HL-60 (cell line): ENCODE measurements at regions not wholly inside any gene's neighbourhood (a gene's known extent, or its start where the extent isn't known, plus 50 kb on each side); places are given as distances from the start of the nearest gene placed in this dataset.

ENCODE experiments used
- DNase-seq, 2 experiments: peaks; one replicate each; pipeline ENCODE4 v3.0.0-alpha.2; 2010 to 2020; ENCODE audit warnings: low read depth in 1 of 2, low spot score in 1 of 2
- H3K27ac ChIP-seq: fragments of 250-450 bp; sonication (Bioruptor Pico); replicated peaks from 2 replicates; pipeline ENCODE4 v1.5.1; 2020; ENCODE audit warnings: mild to moderate bottlenecking, moderate library complexity
- H3K27me3 ChIP-seq: fragments of 250-450 bp; sonication (Bioruptor Pico); 2 replicates; pipeline ENCODE4 v1.5.1; 2021; ENCODE audit warnings: mild to moderate bottlenecking, moderate library complexity; ENCODE audit not compliant: insufficient read depth, poor library complexity, severe bottlenecking
- H3K4me3 ChIP-seq: replicated peaks from 2 replicates; pipeline ENCODE4 v1.5.1; 2011; ENCODE audit warnings: mild to moderate bottlenecking, control low read depth, low read length; ENCODE audit not compliant: insufficient read depth
- GABPA ChIP-seq: IDR thresholded peaks from 2 replicates; pipeline ENCODE4 v1.6.1; 2012; ENCODE audit warnings: low read depth
- POLR2AphosphoS5 ChIP-seq: IDR thresholded peaks from 2 replicates; pipeline ENCODE4 v1.6.1; 2012; ENCODE audit warnings: low read depth
- SPI1 ChIP-seq: IDR thresholded peaks from 2 replicates; pipeline ENCODE4 v1.6.1; 2012; ENCODE audit warnings: low read depth, mild to moderate bottlenecking, borderline replicate concordance
- TF ChIP-seq, protein P1 (sequence below): IDR thresholded peaks from 2 replicates; pipeline ENCODE4 v1.6.1; 2012; ENCODE audit warnings: low read depth; ENCODE audit not compliant: insufficient replicate concordance
- TF ChIP-seq, protein P2 (sequence below): IDR thresholded peaks from one replicate; pipeline ENCODE4 v1.5.1; 2011; ENCODE audit warnings: low read length, control low read depth, inconsistent platforms; ENCODE audit not compliant: insufficient read depth

DNA sequence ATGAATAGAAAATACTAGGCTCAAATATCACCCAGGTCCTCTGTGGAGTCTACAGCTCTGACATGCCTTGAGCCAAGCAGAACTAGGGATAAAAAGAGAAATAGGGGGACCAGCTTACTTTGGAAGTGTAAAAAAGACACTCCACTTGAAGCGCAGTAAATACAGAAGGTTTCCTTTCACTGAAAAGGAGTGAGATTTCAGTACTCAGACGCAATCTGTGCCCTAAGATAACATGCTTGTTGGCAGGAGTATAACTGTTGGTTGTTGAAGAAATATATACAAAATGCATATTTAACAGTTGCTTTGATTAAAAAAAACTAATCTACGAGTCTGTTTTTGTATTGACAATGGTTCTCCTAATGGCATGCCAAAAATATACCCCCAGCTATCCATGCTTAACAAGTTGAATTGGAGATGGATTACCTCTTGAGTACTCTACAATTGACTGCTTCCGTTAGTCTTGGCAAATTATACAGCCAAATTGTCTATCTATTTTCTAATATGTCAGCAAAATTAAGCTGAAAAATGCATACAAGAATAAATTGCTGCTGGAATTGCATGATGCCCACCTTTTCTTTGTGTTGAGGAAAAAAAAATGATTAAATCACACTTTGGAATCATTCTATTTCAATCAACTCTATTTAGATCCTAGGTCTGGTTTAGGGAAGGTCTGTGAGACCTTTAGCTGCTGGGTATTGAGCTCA lies 91.6 kb downstream of the FAT3 start:
- Histone ChIP-seq H3K27ac (no peak overlapping the region), H3K27me3 (no peaks in the 10 kb centered on the region), H3K4me3 (no peak overlapping the region)
- no peak for DNase-seq
- TF ChIP-seq SPI1: no peak
- no peak for TF ChIP-seq POLR2AphosphoS5
- TF ChIP-seq, protein P1, sequence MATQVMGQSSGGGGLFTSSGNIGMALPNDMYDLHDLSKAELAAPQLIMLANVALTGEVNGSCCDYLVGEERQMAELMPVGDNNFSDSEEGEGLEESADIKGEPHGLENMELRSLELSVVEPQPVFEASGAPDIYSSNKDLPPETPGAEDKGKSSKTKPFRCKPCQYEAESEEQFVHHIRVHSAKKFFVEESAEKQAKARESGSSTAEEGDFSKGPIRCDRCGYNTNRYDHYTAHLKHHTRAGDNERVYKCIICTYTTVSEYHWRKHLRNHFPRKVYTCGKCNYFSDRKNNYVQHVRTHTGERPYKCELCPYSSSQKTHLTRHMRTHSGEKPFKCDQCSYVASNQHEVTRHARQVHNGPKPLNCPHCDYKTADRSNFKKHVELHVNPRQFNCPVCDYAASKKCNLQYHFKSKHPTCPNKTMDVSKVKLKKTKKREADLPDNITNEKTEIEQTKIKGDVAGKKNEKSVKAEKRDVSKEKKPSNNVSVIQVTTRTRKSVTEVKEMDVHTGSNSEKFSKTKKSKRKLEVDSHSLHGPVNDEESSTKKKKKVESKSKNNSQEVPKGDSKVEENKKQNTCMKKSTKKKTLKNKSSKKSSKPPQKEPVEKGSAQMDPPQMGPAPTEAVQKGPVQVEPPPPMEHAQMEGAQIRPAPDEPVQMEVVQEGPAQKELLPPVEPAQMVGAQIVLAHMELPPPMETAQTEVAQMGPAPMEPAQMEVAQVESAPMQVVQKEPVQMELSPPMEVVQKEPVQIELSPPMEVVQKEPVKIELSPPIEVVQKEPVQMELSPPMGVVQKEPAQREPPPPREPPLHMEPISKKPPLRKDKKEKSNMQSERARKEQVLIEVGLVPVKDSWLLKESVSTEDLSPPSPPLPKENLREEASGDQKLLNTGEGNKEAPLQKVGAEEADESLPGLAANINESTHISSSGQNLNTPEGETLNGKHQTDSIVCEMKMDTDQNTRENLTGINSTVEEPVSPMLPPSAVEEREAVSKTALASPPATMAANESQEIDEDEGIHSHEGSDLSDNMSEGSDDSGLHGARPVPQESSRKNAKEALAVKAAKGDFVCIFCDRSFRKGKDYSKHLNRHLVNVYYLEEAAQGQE: no peak
- TF ChIP-seq, protein P2, sequence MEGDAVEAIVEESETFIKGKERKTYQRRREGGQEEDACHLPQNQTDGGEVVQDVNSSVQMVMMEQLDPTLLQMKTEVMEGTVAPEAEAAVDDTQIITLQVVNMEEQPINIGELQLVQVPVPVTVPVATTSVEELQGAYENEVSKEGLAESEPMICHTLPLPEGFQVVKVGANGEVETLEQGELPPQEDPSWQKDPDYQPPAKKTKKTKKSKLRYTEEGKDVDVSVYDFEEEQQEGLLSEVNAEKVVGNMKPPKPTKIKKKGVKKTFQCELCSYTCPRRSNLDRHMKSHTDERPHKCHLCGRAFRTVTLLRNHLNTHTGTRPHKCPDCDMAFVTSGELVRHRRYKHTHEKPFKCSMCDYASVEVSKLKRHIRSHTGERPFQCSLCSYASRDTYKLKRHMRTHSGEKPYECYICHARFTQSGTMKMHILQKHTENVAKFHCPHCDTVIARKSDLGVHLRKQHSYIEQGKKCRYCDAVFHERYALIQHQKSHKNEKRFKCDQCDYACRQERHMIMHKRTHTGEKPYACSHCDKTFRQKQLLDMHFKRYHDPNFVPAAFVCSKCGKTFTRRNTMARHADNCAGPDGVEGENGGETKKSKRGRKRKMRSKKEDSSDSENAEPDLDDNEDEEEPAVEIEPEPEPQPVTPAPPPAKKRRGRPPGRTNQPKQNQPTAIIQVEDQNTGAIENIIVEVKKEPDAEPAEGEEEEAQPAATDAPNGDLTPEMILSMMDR: no peak
- TF ChIP-seq GABPA: no peak

DNA sequence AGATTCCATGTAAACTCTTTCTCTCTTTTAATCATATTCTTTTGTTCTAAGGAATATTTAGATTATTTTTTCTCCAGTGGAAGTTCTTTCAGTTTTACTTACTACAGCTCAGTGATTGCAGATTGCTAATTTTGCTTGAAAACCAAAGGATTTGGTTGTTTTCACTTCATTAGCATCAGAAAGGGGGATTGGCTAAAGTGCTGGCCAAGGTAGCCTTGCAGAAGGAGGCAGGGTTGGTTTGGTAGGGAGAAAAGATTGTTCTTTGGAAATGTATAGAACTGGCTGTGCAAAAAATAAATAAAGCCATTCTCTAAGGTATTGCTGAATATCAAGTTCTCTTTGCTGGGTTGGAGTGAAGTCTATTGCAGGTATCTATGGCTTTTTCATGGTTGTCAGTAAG lies 92.6 kb downstream of the FAT3 start:
- DNase-seq: no peak
- no peaks in the 10 kb centered on the region for H3K27me3 ChIP-seq
- H3K4me3 ChIP-seq: no peak overlapping the region
- no peak overlapping the region for H3K27ac ChIP-seq
- TF ChIP-seq, protein P2: no peak
- TF ChIP-seq, protein P1: no peak
- TF ChIP-seq POLR2AphosphoS5 (no peak), GABPA (no peak), SPI1 (no peak)

DNA sequence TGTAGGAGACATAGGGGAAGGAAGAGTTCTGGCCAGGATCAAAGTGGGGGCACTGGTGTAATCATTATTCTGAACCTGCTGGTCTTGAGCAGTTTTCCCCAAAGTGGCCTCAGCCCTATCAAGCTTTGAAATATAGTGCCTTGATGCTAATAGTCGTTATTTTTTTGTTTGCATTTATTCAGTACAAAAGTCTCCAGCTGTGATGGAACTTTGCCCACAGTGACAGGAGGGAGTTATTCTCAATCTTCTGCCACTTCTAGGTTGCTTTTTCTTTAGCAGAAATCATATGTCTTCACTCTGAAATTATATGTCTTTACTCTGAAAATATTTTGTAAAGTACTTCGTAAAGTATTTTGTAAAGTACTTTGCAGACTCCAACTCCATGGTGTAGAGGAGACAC lies 93.1 kb downstream of the FAT3 start:
- no peaks in the 10 kb centered on the region for H3K27me3 ChIP-seq
- no peak overlapping the region for H3K27ac ChIP-seq
- TF ChIP-seq, protein P1: no peak
- TF ChIP-seq POLR2AphosphoS5: no peak
- TF ChIP-seq, protein P2: no peak
- no peak for TF ChIP-seq GABPA
- no peak for TF ChIP-seq SPI1
- H3K4me3 ChIP-seq: no peak overlapping the region
- DNase-seq: no peak
